ENCODE measurements at regions not wholly inside any gene's neighbourhood (a gene's known extent, or its start where the extent isn't known, plus 50 kb on each side); places are given as distances from the start of the nearest gene placed in this dataset.

DNA sequence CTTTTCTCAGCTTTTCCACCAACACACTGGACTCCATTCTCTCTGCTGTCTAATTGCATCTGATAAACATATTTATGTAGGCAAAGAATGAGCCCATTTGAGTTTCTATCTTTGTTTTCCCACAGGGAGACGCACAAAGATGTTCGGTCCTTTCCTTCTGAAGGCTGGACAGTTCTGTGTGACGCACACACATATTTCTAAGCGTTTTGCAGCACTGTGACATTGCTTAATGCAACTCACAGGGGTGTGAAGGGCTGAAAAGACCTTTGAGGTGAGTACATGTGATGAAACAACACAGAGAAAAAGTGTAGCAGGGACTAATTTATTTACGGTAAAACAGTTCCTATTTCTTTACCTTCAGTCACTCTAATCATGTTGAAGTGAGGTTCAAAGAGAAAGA lies 323.1 kb upstream of the RUNX1 start:
- DNase-seq (ENCODE audit: low read depth, low spot score) = no peak
- in situ Hi-C loops (cut with HindIII; ENCODE audit: low pct_unique_long_range_greater_than_20kb, low sequenced_read_pairs) = no loop called here

DNA sequence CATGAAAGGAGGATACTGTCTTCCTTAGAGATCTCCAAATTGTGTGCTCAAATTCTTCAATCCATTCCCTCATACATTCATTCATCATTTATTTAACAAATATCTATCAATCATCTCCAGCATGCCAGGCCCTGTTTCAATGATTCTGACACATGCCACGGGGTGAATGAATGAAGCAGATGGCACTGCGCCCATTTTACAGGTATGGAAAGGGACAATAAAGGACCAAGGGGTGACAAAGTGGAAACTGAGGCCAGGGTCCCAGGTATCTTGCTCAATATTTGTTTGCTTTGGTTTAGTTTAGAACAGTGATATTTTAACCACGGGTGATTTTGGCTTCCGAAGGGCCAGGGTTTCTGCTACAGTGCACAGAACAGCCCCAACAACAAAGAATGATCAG lies 321.6 kb upstream of the RUNX1 start:
- in situ Hi-C loops (cut with HindIII; ENCODE audit: low pct_unique_long_range_greater_than_20kb, low sequenced_read_pairs) = no loop called here
- DNase-seq (ENCODE audit: low read depth, low spot score) = no peak

GRCh38 chr21:35370071-35370470 lies 321.0 kb upstream of the RUNX1 start:
- no peak for DNase-seq (ENCODE audit: low read depth, low spot score)
- in situ Hi-C loops (cut with HindIII; ENCODE audit: low pct_unique_long_range_greater_than_20kb, low sequenced_read_pairs) = no loop called here

DNA sequence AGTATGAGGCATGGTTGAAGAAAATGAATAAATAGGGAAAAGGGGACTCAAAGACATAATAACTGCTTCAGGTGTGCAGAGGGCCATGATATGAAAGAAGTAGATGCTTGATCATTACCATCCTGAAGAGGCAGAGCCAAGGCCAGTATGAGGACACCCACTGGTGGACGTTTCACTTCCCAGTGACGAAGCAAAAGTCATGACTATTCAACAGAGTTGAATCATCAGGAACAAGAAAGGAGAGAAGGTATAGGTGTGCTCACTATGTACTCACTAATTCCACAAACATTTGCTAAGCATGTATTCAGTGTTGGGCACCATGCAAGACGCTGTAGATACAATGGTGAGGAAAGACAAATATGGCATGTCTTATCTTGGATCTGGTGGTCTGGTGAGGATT lies 319.2 kb upstream of the RUNX1 start:
- no peak for DNase-seq (ENCODE audit: low read depth, low spot score)
- in situ Hi-C loops (cut with HindIII; ENCODE audit: low pct_unique_long_range_greater_than_20kb, low sequenced_read_pairs) = no loop called here

- no peak for DNase-seq (ENCODE audit: low read depth, low spot score)
- in situ Hi-C loops (cut with HindIII; ENCODE audit: low pct_unique_long_range_greater_than_20kb, low sequenced_read_pairs) = no loop called here
These were observed 318.5 kb upstream of the RUNX1 start for GRCh38 chr21:35367553-35367952.

DNA sequence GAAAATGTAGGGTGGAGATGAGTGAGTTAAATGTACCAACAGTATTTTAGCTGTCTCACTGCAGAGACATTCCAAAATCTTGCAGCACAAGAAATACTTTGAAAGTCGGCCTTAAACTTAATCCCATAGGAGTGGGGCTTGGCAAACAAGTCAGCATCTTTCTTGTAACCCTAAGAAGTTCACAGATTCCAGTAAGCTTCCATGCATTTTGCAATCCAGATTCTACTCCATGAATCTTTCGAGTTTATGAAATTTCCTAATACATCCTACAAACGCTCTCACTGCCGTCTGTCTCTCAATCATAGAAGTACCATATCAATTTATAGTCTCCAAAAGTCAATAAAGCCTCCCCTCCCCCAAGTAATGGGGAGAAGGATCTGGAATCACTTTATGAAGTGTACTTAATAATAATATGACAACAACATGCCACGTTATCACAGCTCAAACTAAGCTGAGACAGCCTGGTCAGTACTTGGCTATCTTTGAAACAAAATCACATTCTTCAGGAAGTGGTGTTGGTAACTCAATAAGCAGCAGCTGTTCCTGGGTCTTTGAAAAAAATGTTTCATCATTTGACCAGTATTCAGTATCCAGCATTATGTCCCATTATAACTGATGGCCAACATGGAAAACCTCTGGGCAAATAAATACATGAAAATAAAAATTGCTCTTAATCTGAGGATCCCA lies 317.4 kb upstream of the RUNX1 start:
- in situ Hi-C loops (cut with HindIII; ENCODE audit: low pct_unique_long_range_greater_than_20kb, low sequenced_read_pairs) = no loop called here
- no peak for DNase-seq (ENCODE audit: low read depth, low spot score)

DNA sequence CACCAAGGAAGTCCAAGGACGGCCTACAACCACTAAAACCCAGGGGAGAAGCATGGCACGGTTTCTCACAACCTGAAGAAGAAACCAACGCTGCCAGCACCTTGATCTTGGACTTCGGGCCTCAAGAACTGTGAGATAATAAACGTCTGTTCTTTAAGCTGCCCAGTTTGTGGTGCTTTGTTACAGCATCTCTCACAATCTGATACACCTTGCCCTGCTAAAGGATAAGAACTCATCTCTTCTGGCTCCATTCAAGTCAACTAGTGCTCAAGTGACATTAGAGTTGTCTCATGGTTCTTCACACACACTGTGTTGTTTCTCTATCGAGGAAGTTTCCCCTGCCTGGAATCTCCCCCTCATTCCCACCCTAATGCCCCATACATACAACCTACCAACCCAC lies 314.4 kb upstream of the RUNX1 start:
- in situ Hi-C loops (cut with HindIII; ENCODE audit: low pct_unique_long_range_greater_than_20kb, low sequenced_read_pairs) = no loop called here
- DNase-seq (ENCODE audit: low read depth, low spot score) = no peak

- no peak for DNase-seq (ENCODE audit: low read depth, low spot score)
- in situ Hi-C loops (cut with HindIII; ENCODE audit: low pct_unique_long_range_greater_than_20kb, low sequenced_read_pairs) = no loop called here
These were observed 312.9 kb upstream of the RUNX1 start for GRCh38 chr21:35361988-35362387.

GRCh38 chr21:35360870-35361570 lies 311.9 kb upstream of the RUNX1 start:
- no peak for DNase-seq (ENCODE audit: low read depth, low spot score)

GRCh38 chr21:35359076-35359475 lies 310.0 kb upstream of the RUNX1 start:
- in situ Hi-C loops (cut with HindIII; ENCODE audit: low pct_unique_long_range_greater_than_20kb, low sequenced_read_pairs) = no loop called here
- no peak for DNase-seq (ENCODE audit: low read depth, low spot score)

More at GRCh38 chr21:35360870-35361570, 311.9 kb upstream of the RUNX1 start:
- in situ Hi-C loops (cut with HindIII; ENCODE audit: low pct_unique_long_range_greater_than_20kb, low sequenced_read_pairs) = no loop called here

- in situ Hi-C loops (cut with HindIII; ENCODE audit: low pct_unique_long_range_greater_than_20kb, low sequenced_read_pairs) = no loop called here
- no peak for DNase-seq (ENCODE audit: low read depth, low spot score)
These were observed 308.9 kb upstream of the RUNX1 start for GRCh38 chr21:35358008-35358407.

DNA sequence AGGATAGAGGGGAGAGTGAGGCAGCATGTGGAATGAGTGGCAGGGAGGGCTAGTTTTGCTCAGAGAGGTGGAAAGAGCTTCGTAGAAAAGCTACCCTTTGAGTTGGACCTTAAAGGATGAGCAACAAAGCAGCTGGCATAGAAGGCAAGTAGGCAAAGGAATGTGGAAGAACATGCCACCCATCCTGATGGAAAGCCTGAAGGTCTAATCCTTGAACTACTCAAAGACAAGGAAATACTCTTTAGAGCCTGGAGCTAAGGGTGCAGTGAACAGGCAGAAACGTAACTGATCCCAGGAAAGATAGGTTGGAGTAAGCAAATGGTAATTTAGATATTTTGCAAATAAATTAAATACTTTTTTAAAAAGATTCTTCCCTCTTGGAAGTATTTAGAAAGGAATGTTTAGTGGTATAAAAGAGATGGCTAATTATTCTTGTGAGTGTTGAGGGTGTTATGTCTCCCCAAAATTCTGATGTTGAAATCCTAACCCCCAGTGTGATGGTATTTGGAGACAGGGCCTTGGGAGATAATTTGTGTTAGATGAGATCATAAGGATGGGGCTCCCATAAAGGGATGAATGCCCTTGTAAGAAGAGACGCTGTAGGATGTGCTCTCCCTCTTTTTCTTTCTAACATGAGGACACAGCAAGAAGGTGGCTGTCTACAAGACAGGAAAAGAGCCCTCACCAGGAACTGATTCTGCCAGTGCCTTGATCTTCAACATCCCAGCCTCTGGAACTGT lies 308.1 kb upstream of the RUNX1 start:
- in situ Hi-C loops (cut with HindIII; ENCODE audit: low pct_unique_long_range_greater_than_20kb, low sequenced_read_pairs) = no loop called here
- no peak for DNase-seq (ENCODE audit: low read depth, low spot score)

- no peak for DNase-seq (ENCODE audit: low read depth, low spot score)
- in situ Hi-C loops (cut with HindIII; ENCODE audit: low pct_unique_long_range_greater_than_20kb, low sequenced_read_pairs) = no loop called here
These were observed 305.0 kb upstream of the RUNX1 start for GRCh38 chr21:35354078-35354477.

DNA sequence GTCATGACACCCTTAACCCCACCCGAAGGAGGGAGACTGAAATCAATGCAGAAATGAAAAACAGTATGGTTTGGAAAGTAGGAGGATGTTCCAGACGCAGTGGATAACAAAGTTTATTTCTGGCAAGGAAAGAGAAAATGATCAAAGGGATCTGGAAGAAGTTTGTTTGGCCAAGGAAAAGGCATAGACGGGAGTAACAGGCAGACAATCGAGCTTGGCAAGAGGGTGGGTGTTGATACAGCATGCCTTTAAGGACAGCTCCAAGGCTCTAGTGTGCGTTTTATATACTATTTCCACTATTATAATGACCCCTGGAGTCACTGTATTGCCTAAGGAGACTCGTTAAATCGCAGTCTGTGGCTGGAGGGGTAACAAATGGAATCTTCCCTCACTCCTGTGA lies 303.7 kb upstream of the RUNX1 start:
- DNase-seq (ENCODE audit: low read depth, low spot score) = no peak
- in situ Hi-C loops (cut with HindIII; ENCODE audit: low pct_unique_long_range_greater_than_20kb, low sequenced_read_pairs) = no loop called here

GRCh38 chr21:35352066-35352770 lies 303.1 kb upstream of the RUNX1 start:
- no peak for DNase-seq (ENCODE audit: low read depth, low spot score)
- in situ Hi-C loops (cut with HindIII; ENCODE audit: low pct_unique_long_range_greater_than_20kb, low sequenced_read_pairs) = no loop called here

DNA sequence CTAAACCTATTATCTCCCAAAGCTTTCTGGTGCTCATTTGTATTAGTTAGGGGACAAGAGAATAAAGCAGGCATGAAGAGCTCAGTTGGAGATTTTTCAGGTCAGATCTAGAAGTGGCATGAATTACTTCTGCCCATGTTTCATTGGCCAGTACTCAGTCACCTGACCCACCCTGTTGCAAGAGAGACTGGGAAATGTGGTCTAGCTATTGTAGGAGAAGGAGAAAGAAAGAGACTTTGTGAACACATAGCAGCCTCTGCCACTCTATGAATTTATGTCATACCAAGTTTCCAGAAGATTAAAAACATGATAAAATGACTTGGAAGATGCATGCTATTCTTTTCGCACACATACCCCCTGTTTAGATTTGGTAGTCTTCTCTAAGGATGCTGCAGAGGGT lies 302.3 kb upstream of the RUNX1 start:
- DNase-seq (ENCODE audit: low read depth, low spot score) = no peak
- in situ Hi-C loops (cut with HindIII; ENCODE audit: low pct_unique_long_range_greater_than_20kb, low sequenced_read_pairs) = no loop called here

DNA sequence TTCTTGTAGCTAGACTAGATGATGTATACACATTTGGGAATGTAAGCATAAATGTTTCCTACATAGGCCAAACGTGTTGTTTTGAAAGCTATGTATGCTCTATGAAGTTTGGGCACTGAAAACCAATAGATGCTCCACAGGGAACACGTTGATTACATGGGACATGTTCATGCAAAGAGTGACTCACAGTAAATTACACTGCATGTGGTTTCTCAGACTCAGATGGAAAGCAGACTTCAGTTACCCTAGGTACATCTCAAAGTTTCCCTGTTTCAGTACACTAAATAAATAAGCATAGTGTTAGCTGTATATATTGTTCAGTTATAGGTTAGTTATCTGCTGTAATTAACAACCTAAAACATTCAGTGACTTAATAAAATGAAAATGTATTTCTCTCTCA lies 301.9 kb upstream of the RUNX1 start:
- no peak for DNase-seq (ENCODE audit: low read depth, low spot score)
- in situ Hi-C loops (cut with HindIII; ENCODE audit: low pct_unique_long_range_greater_than_20kb, low sequenced_read_pairs) = no loop called here

- in situ Hi-C loops (cut with HindIII; ENCODE audit: low pct_unique_long_range_greater_than_20kb, low sequenced_read_pairs) = no loop called here
- no peak for DNase-seq (ENCODE audit: low read depth, low spot score)
These were observed 300.4 kb upstream of the RUNX1 start for GRCh38 chr21:35349376-35350080.
